A673 (cell line): ENCODE measurements at regions not wholly inside any gene's neighbourhood (a gene's known extent, or its start where the extent isn't known, plus 50 kb on each side); places are given as distances from the start of the nearest gene placed in this dataset.

Experiments
- BruUV-seq: library from RNA; stranded (reverse); fragments of 400-500 nt; replicated peaks from 2 replicates; lab custom pipeline; 2021; lab: Mats Ljungman, UMichigan
- CTCF ChIA-PET: fragments of 300-600 bp; sonication (Branson Sonifier 250); formaldehyde crosslinking; loops from one replicate; lab custom pipeline; 2022; ENCODE audit warnings: antibody characterized with exemption; lab: Charles Lee
- POLR2A ChIA-PET: fragments of 300-600 bp; sonication (Branson Sonifier 250); formaldehyde crosslinking; loops from one replicate; lab custom pipeline; 2022; ENCODE audit warnings: antibody characterized with exemption; ENCODE audit not compliant: low non-redundant PET; lab: Charles Lee
- DNase-seq: peaks from one replicate; pipeline ENCODE4 v3.0.0-alpha.2; 2015; ENCODE audit warnings: low spot score
- H3K27ac ChIP-seq: fragments of 200-600 bp; sonication (generic); 2 replicates; pipeline ENCODE4 v1.5.1; 2016; ENCODE audit warnings: mixed run types, low read depth, mild to moderate bottlenecking, mixed read lengths, antibody characterized with exemption, low read length; ENCODE audit not compliant: poor library complexity, severe bottlenecking
- H3K27me3 ChIP-seq: fragments of 200-600 bp; sonication (generic); replicated peaks from 2 replicates; pipeline ENCODE4 v1.6.1; 2017; ENCODE audit warnings: mixed run types, low read depth, mild to moderate bottlenecking, mixed read lengths, antibody characterized with exemption, low read length; ENCODE audit not compliant: insufficient read depth, poor library complexity
- H3K36me3 ChIP-seq: fragments of 200-600 bp; sonication (generic); 2 replicates; pipeline ENCODE4 v1.6.1; 2016; ENCODE audit warnings: mixed run types, mild to moderate bottlenecking, mixed read lengths, antibody characterized with exemption, low read length; ENCODE audit not compliant: insufficient read depth, poor library complexity, severe bottlenecking
- H3K4me1 ChIP-seq: fragments of 200-600 bp; sonication (generic); 2 replicates; pipeline ENCODE4 v1.6.1; 2017; ENCODE audit warnings: mixed run types, mild to moderate bottlenecking, mixed read lengths, antibody characterized with exemption, low read length; ENCODE audit not compliant: insufficient read depth, poor library complexity, severe bottlenecking
- H3K4me3 ChIP-seq: fragments of 200-600 bp; sonication (generic); 2 replicates; pipeline ENCODE4 v1.5.1; 2016; ENCODE audit warnings: low read depth, mixed run types, mild to moderate bottlenecking, mixed read lengths, low read length; ENCODE audit not compliant: poor library complexity, severe bottlenecking
- H3K9me3 ChIP-seq: fragments of 200-600 bp; sonication (generic); 2 replicates; pipeline ENCODE4 v1.6.1; 2016; ENCODE audit warnings: mixed run types, low read depth, mild to moderate bottlenecking, mixed read lengths, antibody characterized with exemption, low read length; ENCODE audit not compliant: poor library complexity, severe bottlenecking
- EZH2 ChIP-seq: fragments of 200-600 bp; sonication (generic); IDR thresholded peaks from 2 replicates; pipeline ENCODE4 v1.6.1; 2017; ENCODE audit warnings: borderline replicate concordance, low read depth, mild to moderate bottlenecking, mixed read lengths, antibody characterized with exemption, low read length; ENCODE audit not compliant: poor library complexity, severe bottlenecking
- intact Hi-C: fragments of 100-400 bp; cut with micrococcal nuclease; formaldehyde crosslinking; loops from one replicate; pipeline ENCODE4 v1.10.0; 2022; ENCODE audit not compliant: unreplicated experiment
- TF ChIP-seq, protein P1 (sequence below): fragments of 300-800, 200-600 bp; sonication (generic); conservative IDR thresholded peaks from 2 replicates; pipeline ENCODE4 v1.5.1; 2017; ENCODE audit warnings: low read depth, mild to moderate bottlenecking, antibody characterized with exemption, low read length, moderate library complexity, mixed read lengths

DNA sequence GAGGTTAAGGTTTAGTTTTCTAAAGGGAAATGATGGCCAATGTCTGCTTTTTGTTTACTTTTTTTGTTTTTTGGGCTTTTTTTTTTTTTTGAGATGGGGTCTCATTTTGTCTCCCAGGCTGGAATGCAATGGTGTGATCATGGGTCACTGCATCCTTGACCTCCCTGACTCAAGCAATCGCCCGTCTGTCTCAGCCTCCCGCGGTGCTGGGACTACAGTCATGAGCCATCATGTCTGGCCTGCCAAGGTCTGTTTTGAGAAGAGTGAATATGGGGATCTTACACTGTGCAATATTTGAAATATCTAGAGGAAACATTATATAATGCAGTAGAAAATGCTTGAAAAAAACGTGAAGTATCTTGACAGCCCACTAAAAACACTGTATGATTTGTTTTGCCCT, 162.5 kb downstream of the GASK1B start:
- no TSS peak for BruUV-seq
- Histone ChIP-seq H3K36me3 (no peaks in the 10 kb centered on the region), H3K4me3 (no peak overlapping the region), H3K27me3 (no peaks in the 10 kb centered on the region), H3K4me1 (peaks cover 15% of the 10 kb centered on the region), H3K9me3 (no peaks in the 10 kb centered on the region), H3K27ac (no peak overlapping the region)
- TF ChIP-seq EZH2: no peak
- TF ChIP-seq, protein P1, sequence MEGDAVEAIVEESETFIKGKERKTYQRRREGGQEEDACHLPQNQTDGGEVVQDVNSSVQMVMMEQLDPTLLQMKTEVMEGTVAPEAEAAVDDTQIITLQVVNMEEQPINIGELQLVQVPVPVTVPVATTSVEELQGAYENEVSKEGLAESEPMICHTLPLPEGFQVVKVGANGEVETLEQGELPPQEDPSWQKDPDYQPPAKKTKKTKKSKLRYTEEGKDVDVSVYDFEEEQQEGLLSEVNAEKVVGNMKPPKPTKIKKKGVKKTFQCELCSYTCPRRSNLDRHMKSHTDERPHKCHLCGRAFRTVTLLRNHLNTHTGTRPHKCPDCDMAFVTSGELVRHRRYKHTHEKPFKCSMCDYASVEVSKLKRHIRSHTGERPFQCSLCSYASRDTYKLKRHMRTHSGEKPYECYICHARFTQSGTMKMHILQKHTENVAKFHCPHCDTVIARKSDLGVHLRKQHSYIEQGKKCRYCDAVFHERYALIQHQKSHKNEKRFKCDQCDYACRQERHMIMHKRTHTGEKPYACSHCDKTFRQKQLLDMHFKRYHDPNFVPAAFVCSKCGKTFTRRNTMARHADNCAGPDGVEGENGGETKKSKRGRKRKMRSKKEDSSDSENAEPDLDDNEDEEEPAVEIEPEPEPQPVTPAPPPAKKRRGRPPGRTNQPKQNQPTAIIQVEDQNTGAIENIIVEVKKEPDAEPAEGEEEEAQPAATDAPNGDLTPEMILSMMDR: no peak
- CTCF ChIA-PET: no interaction called here
- POLR2A ChIA-PET: no interaction called here
- intact Hi-C loops: no loop called here
- no peak for DNase-seq

DNA sequence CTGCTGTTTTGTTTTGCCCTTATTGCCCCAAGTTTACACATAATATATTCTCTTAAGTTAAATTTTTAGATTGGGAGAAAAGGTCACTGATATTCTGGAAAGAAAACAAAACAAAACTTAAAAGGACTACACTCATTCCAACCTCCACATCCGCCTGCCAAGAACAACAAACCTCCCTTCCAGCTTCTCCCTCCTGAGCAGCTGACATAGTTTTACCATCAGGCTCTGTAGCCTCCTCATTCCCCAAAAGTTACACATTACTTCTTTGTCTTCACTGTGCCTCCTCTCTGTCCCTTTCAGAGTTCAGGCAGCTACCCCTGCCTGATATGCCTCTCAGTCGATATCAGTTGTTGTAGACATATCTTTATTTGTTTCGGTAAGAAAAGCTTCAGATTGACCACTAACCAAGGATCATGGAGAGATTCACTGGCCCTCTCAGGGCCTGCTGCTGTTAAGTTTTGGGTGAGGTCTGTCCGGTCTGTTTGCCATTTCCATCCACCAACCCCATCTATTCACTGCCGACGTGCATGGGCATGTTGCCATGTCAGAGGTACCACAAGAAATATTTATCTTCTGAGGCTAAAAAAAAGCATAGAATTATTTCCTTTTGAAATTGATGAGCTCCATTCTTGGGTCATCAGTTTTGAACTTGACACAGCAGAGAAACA, 164.1 kb downstream of the GASK1B start:
- POLR2A ChIA-PET: no interaction called here
- Histone ChIP-seq H3K36me3 (no peaks in the 10 kb centered on the region), H3K4me3 (no peak overlapping the region), H3K27me3 (no peaks in the 10 kb centered on the region), H3K9me3 (no peaks in the 10 kb centered on the region), H3K4me1 (peaks cover 15% of the 10 kb centered on the region), H3K27ac (no peak overlapping the region)
- no peak for DNase-seq
- CTCF ChIA-PET: no interaction called here
- no peak for TF ChIP-seq EZH2
- TF ChIP-seq, protein P1: no peak
- BruUV-seq: no TSS peak
- intact Hi-C loops: no loop called here

DNA sequence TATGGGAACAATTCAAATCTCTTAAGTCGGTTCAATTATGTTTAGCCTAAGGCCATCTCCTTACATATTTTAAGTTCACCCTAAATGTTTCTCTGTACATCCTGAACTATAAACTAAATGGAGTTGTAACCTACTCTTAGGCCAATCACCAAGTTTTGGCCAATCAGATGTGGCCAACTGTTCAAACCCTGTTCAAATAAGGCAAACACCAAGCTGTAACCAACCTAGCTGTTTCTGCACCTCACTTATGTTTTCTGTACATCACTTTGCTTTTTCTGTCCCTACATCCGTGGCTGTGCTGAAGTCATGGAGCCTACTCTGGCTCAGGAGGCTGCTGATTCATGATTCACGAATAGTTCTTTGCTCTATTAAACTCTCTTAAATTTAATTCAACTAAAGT, 165.3 kb downstream of the GASK1B start:
- TF ChIP-seq EZH2: no peak
- TF ChIP-seq, protein P1: no peak
- no peaks in the 10 kb centered on the region for H3K27me3 ChIP-seq
- CTCF ChIA-PET: no interaction called here
- H3K4me1 ChIP-seq: peaks cover 21% of the 10 kb centered on the region
- no peaks in the 10 kb centered on the region for H3K9me3 ChIP-seq
- no peak overlapping the region for H3K27ac ChIP-seq
- H3K4me3 ChIP-seq: no peak overlapping the region
- no peak for DNase-seq
- H3K36me3 ChIP-seq: no peaks in the 10 kb centered on the region
- intact Hi-C loops: no loop called here
- BruUV-seq: no TSS peak
- POLR2A ChIA-PET: no interaction called here
